Activated CD4-positive, alpha-beta T cell treated with anti-CD3 and anti-CD28 coated beads for 48 hours (primary cell): ENCODE measurements at regions not wholly inside any gene's neighbourhood (a gene's known extent, or its start where the extent isn't known, plus 50 kb on each side); places are given as distances from the start of the nearest gene placed in this dataset.

Source experiments
- DNase-seq: peaks from one replicate; pipeline ENCODE4 v3.0.0-alpha.2; 2020

DNA sequence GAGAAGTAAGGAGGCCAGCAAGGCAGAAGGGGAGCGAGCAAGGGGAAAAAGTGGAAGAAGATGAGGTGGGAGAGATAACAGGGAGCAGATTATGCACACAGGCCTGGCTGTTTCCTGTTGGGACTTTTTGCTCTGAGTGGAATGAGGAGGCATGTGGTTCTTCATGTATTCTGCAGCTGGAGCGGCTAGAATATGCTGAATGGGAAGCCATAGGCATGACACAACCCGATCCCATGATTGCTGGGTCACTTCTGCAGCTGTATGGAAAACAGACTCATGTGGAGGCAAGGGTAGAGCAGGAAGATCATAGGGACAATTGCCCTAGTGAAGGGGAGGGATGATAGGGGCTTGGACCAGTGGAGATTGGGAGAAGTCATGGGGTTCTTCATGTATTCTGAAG, 206.0 kb upstream of the SUCLG2 start:
- DNase-seq: no peak

DNA sequence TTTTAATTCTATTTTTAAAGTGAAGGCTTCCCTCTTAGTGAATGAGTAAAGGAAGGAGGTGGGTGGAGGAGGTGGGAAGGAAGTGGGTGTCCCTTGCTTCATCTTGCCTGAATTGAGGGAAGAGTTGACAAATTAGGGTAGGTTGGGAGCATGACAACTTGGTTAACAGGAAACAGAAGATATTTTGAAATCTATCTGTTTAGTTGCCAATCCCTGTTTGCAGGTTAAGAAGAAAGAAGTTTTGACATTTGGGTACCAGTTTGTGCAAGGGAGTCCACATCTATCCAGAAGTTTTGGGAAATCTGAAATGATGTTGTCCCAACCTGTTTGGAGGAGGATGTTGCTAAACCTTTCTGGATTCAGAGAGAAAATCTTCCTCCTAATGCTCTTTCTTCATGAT, 204.1 kb upstream of the SUCLG2 start:
- DNase-seq: no peak

DNA sequence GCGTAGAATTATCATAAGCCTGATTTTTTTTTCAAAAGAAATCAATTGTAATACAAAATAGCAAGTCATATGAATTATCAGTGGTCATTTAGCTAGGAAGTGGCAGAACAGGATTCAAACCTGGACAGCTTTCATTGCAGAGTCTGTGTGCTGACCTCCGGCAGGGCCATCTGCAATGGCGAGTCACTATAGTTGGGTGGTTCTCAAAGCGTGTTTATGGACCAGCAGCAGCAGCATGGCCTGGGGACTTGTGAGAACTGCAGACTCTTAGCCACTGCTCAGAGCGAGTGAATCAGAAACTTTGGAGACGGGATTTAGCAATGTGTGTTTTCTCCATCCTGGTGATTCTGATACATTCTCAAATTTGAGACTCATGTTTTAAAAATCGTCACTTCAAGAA, 202.3 kb upstream of the SUCLG2 start:
- DNase-seq: no peak

DNA sequence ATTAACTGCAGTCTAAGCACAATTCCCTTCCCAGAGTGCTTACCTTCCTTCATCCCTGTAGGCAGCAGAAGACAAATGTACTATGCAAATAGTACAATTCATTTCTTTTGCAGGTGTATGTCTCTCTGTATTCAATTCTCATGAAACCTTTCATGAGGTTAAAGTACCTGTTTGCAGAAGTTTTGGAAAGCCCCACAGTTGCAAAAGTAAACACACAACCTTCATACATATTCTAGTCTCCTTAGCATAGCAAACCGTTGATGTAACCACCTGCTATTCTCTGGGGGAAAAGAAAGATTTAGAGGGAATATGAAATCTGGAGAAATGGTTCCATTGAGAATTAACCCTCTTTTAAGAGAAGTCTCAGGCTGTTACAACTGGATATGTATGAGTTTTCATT, 200.3 kb upstream of the SUCLG2 start:
- DNase-seq: no peak

DNA sequence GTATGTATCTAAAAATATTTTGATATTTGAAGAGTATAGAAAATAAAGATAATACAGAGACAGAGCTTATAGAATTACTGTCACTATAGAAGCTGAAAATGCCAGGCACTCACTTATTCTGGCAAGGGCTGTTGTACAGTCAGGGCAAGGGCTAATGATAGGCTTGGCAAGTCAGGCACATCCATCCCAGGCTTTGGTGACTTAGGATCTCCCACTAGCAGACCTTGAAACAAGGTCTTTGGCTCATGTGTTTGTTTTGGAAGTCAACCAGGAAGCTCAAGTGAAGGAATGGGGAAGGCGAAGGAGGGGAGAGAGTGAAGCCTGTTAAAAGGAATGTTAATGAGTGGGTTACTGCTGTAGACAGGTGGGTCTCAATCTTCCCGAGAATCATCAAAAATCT, 199.1 kb upstream of the SUCLG2 start:
- DNase-seq: no peak

DNA sequence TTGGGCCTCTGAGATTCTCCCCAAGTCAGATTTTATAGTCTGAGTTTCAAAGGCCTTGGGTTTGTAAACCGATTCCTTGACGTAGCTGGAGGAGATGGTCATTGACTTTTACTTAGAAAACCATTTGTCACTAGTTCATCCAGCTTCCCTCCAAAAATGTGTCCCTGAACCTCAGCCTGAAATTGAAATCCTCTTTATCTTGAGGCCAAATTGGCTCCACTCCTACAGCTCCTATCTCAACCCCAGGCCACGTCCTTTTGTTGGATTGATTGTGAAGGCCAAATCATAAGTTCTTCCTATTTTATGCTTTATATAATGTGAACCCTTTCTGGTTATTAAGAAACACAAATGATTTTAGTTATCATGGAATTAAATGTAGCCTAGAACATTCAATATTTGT, 193.9 kb upstream of the SUCLG2 start:
- DNase-seq: no peak

DNA sequence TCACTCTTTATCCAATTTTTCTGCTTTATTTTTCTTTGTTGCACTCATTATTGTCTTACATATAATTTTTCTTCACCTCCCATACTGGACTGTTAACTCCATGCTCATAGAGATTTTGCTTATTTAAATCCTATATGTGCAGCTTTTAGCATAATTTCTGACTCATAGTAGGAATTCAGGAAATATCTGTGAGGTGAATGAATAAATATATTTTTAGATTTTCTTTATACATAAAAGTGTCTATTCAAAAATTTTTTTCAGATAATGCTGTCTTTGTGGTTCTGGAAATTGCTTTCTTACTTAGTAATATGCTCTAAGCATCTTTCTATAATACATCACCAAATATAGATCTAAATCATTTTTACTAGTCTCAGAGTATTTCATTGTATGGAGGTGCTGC, 191.8 kb upstream of the SUCLG2 start:
- DNase-seq: no peak

DNA sequence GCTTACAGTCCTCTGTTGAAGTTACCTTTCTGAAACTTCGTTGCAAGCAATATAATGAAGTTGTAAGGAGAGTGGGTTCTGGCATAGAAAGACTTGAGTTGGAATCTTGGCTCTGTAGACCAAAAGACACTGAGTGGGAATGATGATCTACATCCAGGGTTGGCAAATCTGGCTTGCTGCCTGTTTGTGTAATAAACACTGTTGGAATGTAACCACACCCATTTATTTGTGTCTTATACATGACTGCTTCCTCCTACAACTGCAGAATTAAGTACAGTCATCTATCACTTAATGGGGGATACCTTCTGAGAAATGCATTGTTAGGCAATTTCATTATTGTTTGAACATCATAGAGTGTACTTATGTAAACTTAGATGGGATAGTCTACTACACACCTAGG, 178.4 kb upstream of the SUCLG2 start:
- no peak for DNase-seq

DNA sequence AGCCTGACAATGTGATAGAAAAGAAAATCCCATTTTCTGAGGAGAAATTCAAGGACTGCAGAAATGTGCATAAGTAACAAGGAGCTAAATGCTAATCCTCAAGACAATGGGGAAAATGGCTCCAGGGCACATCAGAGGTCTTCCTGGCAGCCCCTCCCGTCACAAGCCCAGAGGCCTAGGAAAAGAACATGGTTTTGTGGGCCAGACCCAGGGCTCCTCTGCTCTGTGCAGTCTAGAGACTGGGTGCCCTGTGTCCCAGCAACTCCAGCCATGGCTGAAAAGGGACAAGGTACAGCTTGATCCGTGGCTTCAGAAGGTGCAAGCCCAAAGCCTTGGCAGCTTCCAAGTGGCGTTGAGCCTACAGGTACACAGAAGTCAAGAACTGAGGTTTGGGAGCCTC, 176.8 kb upstream of the SUCLG2 start:
- DNase-seq: no peak

DNA sequence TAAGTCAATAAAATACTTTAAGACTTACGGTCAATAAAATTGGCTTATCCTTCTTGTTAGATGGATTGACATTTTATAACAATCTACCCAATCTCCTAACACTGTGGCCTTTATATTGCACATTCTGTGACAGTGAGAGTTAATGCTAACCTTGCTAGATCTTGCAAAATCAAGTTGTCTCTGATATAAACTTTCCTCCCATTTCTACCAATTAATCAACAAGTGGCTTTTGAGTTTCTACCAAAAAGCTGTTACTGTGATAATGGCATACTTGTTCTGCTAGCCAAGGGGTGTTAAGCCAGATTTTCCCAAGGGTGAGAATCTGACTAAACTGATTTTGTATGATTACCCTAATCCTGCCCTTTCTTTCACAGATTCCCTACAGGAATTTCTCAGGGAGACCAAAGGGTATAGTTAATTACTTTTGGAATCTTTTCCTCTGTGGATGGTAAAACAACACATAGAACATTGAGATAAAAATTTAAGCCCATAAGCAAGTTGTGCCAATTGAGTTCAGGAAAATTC, 174.1 kb upstream of the SUCLG2 start:
- DNase-seq: no peak

DNA sequence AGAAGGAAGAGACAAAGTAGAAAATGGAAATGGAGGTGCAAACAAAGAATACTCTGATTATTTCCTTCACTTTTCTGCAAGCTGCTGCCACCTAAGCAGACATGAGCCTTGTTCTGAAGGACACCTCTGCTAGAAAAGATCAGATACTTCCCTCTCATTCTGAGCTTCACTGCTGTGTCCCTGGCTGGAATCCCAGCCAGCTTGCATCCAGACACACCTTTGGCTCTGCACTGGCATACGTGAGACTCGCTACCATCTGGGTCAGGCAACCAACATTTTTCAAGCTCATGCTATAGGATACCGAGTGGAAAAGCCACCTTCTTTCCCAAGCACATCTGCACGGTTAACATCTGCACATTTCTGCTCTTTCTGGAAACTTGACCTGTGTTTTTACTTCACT, 166.7 kb upstream of the SUCLG2 start:
- no peak for DNase-seq

DNA sequence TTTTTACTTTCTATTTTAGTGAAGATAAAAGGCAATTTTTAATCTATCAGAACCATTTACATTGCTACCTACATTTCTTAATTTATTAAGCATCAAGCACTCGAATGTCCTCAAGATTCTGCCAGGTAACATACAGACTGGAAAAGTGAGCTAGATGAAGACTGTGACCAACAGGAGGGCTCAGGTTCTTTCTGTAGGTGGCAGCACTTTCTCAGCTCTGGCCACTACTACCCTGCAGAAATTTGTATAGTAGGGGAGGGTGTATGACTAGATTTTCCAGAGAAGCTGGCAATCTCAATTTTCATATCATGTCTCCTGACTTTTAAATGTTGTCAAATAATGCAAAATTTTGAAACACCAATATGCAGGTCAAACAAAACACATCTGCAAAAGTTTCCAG, 165.0 kb upstream of the SUCLG2 start:
- DNase-seq: no peak

DNA sequence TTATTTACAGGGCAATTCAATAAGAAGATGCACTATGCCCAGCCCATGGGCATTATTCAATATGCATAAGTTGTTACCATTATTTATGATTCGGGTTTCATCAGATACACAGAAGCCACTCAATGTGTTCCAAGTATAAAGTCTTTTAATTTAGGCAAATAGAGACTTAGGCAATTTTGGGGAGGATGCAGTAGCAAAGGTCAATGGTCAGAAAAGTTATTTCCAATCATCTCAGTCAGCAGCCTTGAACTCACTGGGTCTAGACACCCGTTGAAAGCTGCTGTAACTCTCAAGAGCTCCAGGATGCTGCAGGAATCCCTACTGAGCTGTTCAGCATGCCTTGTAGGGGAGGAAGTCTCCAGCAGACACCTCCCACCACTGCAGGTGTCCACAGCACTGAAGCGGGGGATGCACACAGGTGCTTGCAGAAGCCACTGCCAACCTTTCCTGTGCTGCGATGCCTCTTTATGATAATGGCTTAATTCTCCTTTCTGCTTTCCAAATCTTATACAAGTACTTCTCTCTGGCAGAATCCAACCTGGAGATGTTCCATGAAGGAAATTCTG, 155.0 kb upstream of the SUCLG2 start:
- no peak for DNase-seq

DNA sequence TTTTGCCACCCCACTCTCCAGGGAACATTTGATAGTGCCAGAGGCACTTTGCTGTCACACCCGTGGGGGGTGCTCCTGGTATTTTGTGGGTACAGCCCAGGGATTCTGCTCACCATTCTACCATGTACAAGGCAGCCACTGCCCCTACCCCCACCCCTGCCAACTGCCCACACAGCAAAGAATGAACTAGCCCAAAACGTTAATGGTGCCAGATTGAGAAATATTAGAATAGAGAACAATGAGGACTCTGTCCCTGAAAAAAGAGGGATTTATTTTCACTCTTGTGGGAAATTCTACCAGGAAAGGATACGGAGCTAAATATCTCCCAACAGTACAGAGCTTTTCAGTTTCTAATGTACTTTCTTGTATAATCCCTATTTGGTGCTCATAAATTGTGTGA, 154.5 kb upstream of the SUCLG2 start:
- no peak for DNase-seq

DNA sequence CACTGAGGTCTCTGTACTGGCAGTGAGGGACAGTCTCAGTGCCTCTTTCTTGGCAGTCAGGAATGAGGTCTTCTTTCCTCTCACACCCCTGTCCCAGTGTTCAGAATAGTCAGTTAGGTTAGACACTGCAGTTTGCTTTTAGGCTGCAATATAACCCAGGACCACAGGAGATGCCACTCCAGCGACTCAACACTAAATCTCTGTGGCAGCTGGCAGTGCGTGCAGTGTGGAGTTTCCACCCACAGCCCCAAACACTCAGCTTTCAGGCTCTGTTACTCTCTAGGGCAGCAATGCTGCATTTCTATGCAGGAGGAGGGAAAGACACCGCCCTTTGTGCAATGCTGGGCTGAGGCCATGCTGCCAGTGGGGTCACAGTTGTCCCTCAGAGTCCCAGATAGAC, 150.2 kb upstream of the SUCLG2 start:
- no peak for DNase-seq

DNA sequence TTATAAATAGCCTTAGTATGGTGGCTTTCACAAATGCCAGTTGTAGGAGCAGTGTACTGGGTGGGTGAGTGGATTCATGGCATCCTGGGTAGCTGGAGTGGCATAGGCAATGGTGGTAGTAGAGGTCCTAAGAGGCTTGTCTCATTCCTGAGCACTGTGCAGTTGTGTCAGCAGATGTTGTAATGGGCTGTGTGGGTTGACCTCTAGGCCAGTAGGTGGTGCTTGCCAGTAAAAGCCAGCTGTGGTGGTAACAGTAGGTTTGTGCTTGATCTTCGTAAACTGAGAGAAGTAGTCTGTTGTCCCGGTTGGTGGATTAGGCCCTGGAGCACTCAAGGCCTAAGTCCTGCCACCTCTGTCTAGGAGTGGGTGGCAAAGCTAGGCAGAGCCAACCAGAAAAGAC, 149.7 kb upstream of the SUCLG2 start:
- no peak for DNase-seq

DNA sequence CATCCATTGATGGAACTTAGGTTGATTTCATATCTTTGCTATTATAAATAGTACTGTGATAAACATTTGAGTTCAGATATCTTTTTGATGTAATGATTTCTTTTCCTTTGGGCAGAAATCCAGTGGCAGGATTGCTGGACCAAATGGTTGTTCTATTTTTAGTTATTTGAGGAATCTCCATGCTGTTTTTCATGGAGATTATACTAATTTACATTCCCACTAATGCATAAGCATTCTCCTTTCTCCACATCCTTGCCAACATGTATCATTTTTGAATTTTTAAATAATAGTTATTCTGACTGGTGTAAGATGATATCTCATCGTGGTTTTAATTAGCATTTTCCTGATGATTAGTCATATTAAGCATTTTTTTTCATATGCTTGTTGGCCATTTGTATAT, 144.0 kb upstream of the SUCLG2 start:
- DNase-seq: no peak

DNA sequence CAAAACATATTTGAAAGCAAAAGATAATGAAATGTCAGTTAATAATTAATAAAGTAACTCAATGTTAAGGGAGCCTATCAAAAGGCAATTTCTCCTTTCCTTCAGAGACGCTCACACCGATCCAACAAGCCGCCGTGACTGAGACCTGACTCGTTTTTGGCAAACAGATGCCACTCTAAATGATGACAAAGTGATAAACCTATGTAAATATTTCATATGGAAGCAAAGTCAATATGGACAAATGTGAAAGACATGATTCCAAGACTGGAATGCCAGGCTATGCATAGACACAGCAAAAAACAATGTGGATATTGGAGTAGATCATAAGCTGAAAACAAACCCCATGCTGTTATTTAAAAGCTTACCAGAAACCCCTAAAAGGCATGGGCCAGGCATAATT, 137.2 kb upstream of the SUCLG2 start:
- no peak for DNase-seq

DNA sequence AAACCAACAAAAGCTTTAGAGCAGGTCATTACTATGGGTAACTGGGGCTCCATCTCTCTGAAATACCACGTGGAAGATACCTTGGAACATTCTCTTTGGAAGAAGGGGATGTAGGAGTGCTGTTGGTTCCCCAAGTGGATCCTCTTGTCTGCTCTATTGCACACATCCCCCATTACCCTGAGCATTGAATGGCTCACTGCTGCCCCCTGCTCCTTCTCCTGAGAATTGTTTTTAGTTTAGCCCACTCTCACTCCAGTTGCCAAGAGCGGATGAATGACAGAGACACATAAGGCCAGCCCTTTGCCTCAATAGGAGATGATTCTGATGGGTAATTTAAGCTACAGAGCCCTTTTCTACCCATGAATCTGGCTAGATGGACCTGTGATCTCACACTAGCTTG, 135.6 kb upstream of the SUCLG2 start:
- DNase-seq: peak; percentile 71

DNA sequence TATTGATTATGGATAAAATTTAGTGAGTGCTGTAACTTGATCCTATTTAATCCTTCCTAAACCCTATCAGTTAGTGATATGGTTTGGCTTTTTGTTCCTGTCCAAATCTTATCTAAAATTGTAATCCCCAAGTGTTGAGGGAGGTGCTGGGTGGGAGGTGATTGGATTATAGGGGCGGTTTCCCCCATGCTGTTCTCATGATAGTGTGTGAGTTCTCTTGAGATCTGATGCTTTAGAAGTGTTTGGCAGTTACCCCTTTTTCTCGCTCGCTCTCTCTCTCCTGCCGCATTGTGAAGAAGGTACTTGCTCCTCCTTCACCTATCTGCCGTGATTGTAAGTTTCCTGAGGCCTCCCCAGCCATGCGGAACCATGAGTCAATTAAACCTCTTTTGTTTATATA, 134.0 kb upstream of the SUCLG2 start:
- no peak for DNase-seq

DNA sequence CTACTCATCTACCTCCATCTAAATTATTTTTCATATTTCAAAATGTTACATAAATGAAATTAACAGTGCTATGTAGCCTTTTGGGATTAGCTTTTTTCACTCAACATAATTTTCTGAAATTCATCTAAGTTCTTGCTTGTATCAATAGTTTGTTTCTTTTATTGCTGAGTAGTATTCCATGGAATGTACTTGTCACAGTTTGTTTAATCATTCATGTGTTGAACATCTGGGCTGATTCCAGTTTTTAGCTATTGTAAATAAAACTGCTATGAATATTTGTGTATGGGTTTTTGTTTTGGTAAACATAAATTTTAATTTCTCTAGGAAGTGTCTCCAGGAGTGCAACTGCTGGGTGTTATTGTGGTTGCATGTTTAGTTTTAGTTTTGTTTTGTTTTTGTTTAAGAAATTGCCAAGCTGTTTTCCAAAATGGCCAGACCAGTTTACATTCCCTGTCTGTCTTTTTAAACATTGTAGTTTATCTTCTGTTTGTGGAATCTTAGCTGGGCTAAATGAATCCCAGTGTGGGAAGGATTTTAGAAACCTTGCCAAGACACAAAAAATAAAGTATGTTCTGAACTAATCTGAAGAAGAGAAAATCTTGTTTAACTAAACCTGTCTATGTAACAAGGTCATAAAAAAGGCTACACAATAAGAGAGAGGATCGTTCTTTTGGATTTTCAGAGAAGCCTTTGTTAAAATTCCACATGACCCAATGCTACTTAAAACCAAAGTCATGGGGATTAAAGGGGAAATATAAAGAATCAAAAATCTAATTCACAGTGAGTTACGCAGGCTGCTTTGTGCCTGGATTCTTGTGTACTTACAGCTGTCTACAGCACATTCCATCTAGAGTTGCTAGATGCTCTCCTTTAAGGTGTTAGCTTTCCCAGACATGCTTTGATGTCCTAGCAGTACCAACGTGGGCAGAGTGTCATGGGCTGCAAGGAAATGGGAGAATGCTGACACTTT, 129.2 kb upstream of the SUCLG2 start:
- DNase-seq: no peak

DNA sequence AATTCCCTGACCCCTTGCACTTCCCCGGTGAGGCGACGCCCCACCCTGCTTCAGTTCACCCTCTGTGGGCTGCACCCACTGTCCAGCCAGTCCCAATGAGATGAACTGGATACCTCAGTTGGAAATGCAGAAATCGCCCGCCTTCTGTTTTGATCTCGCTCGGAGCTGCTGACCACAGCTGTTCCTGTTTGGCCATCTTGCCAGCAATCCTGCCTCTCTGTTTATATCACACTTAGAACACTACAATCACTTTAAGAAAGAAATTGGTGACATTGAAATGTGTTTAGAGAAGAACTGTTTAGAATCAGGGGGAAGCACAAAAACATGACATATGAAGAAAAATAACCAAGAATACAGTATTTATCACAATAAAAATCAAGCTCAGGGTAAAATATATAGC, 127.5 kb upstream of the SUCLG2 start:
- no peak for DNase-seq

DNA sequence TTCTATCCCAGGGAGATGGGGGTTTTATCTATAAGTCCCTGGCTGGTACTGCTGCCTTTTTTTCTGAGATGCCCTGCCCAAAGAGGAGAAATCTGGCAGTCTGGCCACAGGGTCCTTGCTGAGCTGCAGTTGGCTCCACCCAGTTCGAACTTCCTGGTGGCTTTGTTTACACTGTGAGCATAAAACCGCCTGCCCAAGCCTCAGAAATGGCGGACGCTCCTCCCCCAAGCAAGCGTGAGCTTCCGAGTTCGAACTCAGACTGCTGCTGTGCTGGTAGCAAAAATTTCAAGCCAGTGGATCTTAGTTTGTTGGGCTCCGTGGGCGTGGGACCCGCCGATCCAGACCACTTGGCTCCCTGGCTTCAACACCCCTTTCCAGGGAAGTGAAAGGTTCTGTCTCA, 126.8 kb upstream of the SUCLG2 start:
- DNase-seq: no peak

DNA sequence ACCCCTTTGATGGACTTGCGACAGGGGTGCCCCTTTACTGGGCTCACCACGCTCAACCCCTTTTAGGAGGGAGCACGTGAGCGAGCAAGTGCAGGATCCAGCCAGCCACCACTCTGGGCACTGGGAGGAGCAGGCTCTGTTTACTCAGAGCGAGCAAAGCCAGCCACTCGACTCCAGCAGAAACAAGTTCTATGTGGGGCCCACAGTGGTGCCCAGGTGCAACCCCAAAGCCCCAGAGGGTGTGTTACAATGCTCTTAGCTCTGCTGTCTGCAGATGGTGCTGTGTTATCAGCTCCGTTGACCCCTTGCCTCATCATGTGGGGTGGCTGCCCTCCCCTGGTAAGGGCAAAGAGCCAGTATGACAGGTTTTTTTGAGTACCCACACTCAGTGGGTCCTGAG, 120.3 kb upstream of the SUCLG2 start:
- no peak for DNase-seq

DNA sequence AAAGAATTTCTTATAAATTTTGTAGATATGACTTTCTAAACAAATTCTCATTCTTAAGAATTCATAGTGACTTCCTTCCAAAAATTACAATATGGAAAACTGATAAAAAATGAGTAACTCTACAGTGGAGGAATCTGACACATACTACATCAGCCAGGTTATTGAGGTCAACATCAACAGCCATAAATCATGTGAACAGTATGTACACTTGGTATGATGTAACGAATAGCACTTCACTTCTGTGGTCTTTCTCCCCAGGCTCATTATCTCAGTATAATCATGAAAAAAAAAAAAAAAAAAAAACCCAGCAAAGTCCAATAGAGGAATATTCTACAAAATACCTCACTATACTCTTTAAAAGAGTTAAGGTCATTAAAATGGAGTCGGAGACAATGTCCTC, 111.2 kb upstream of the SUCLG2 start:
- no peak for DNase-seq
